BJ (cell line): ENCODE measurements at regions not wholly inside any gene's neighbourhood (a gene's known extent, or its start where the extent isn't known, plus 50 kb on each side); places are given as distances from the start of the nearest gene placed in this dataset.

Experiments
- CTCF ChIA-PET: fragments of 350-600 bp; formaldehyde crosslinking; extraction: SDS; loops from one replicate; lab custom pipeline; 2021; ENCODE audit warnings: antibody characterized with exemption, inconsistent platforms; lab: Yijun Ruan, JAX
- POLR2A ChIA-PET: fragments of 300-600 bp; sonication (Branson Sonifier 250); formaldehyde crosslinking; extraction: SDS; loops from one replicate; lab custom pipeline; 2021; ENCODE audit warnings: antibody characterized with exemption; lab: Charles Lee
- DNase-seq: peaks from one replicate; pipeline ENCODE4 v3.0.0-alpha.2; 2011; ENCODE audit warnings: low read depth
- H3K27me3 ChIP-seq: 2 replicates; pipeline ENCODE4 v1.6.0; 2011; ENCODE audit warnings: low read length; ENCODE audit not compliant: control insufficient read depth, insufficient read depth
- H3K36me3 ChIP-seq: 2 replicates; pipeline ENCODE4 v1.5.1; 2011; ENCODE audit warnings: low read length; ENCODE audit not compliant: control insufficient read depth, insufficient read depth
- H3K4me3 ChIP-seq: 2 replicates; pipeline ENCODE4 v1.5.1; 2011; ENCODE audit warnings: low read depth, mild to moderate bottlenecking, control low read depth, low read length
- CTCF ChIP-seq: IDR thresholded peaks from 2 replicates; pipeline ENCODE4 v1.5.1; 2011; ENCODE audit warnings: low read depth, mild to moderate bottlenecking, control low read depth, inconsistent platforms, low read length, moderate library complexity; ENCODE audit not compliant: insufficient read depth

GRCh38 chr6:40299681-40300080 lies 287.5 kb downstream of the LRFN2 start:
- Histone ChIP-seq H3K36me3 (no peaks in the 10 kb centered on the region), H3K4me3 (no peak overlapping the region), H3K27me3 (no peaks in the 10 kb centered on the region)
- no peak for TF ChIP-seq CTCF
- CTCF ChIA-PET, result interaction anchor here (1.8 kb wide), 1 partner anchor 938 kb away, joined by 4 read pairs; no protein-coding TSS in a partner anchor
- POLR2A ChIA-PET, result no interaction called here
- DNase-seq, result no peak

- DNase-seq, result no peak
- Histone ChIP-seq H3K27me3 (no peaks in the 10 kb centered on the region), H3K4me3 (no peak overlapping the region), H3K36me3 (no peaks in the 10 kb centered on the region)
- ChIA-PET POLR2A (no interaction called here), CTCF (interaction anchor here (1.2 to 1.8 kb wide), 2 partner anchors 10 to 936 kb away, joined by 3 to 4 read pairs; no protein-coding TSS in a partner anchor)
- TF ChIP-seq CTCF, result no peak
Measured at GRCh38 chr6:40298207-40298606, 289.0 kb downstream of the LRFN2 start.

- Histone ChIP-seq H3K4me3 (no peak overlapping the region), H3K27me3 (no peaks in the 10 kb centered on the region), H3K36me3 (no peaks in the 10 kb centered on the region)
- CTCF ChIA-PET, result interaction anchor here (1.3 kb wide), 1 partner anchor 13 kb away, joined by 6 read pairs; no protein-coding TSS in a partner anchor
- DNase-seq, result no peak
- POLR2A ChIA-PET, result no interaction called here
- no peak for TF ChIP-seq CTCF
Measured at GRCh38 chr6:40295251-40295950, 291.8 kb downstream of the LRFN2 start.

DNA sequence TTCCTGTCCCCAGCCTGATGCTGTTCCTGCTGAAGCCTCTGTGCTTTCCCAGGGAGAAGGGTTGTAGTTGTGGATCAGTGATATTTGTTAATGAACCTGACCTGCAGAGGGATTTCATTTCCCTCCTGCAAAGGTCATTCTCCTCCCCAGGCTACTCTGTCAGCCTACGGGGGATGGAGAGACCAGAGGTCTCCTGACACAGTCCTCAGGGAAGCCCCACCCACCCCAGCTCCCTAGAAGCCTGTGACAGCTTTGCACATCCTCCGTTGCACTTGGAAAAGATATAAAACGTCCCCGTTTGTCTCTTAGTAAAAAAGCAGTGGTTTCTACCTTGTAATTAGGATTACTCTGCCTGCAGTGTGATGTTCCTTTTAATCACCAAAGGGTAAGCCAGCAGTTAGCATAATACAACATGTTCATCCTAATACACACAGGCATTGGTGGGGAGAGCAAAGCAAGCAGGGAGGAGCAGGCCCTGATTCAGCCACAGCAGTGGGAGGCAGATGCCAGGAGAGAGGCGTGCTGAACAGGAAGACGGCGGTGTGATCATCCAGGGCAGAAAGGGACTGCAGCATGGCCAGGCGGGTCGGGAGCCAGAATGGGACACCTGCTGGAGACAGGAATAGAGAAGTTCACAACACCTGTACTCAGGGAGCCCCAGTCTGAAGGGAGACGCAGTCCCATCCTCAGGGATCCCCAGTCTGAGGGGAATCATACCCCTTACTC lies 293.5 kb downstream of the LRFN2 start:
- CTCF ChIA-PET, result interaction anchor here (1.3 kb wide), 1 partner anchor 15 kb away, joined by 6 read pairs; no protein-coding TSS in a partner anchor
- POLR2A ChIA-PET, result no interaction called here

More for the DNA sequence above, 293.5 kb downstream of the LRFN2 start:
- no peak for DNase-seq
- no peak for TF ChIP-seq CTCF
- no peaks in the 10 kb centered on the region for H3K36me3 ChIP-seq
- H3K4me3 ChIP-seq, result no peak overlapping the region
- H3K27me3 ChIP-seq, result no peaks in the 10 kb centered on the region
